Ishikawa (cell line): ENCODE measurements at regions not wholly inside any gene's neighbourhood (a gene's known extent, or its start where the extent isn't known, plus 50 kb on each side); places are given as distances from the start of the nearest gene placed in this dataset.

Source experiments
- MAX ChIP-seq: IDR thresholded peaks from 2 replicates; pipeline ENCODE4 v1.6.1; 2012
- ZBTB7A ChIP-seq: IDR thresholded peaks from 2 replicates; pipeline ENCODE4 v1.6.1; 2012; ENCODE audit warnings: low read depth

- TF ChIP-seq MAX (no peak), ZBTB7A (no peak)
These were observed 210.5 kb upstream of the SEMA6A start for GRCh38 chr5:116785106-116785505.
